Lower lobe of right lung (tissue), 2 donors: ENCODE measurements at regions not wholly inside any gene's neighbourhood (a gene's known extent, or its start where the extent isn't known, plus 50 kb on each side); places are given as distances from the start of the nearest gene placed in this dataset.
A peak's percentile ranks its signal among the peaks of the same experiment; 100 is the strongest.

Experiments used
- ATAC-seq, 2 donors: fragments of 200-7000 bp; cut with Tn5 transposase; one replicate each; pipeline ENCODE4 v1.9.1; 2020 to 2022; ENCODE audit warnings: mild to moderate bottlenecking in 2 of 2, moderate library complexity in 2 of 2
- DNase-seq: peaks from one replicate; pipeline ENCODE4 v3.0.0-alpha.2; 2020
- H3K27ac ChIP-seq: fragments of 200-600 bp; one replicate; pipeline ENCODE4 v1.8.0; 2022
- H3K27me3 ChIP-seq: fragments of 200-600 bp; one replicate; pipeline ENCODE4 v1.8.0; 2022; ENCODE audit warnings: low read depth
- H3K36me3 ChIP-seq: fragments of 200-600 bp; one replicate; pipeline ENCODE4 v1.8.0; 2022; ENCODE audit warnings: mild to moderate bottlenecking
- H3K4me1 ChIP-seq: fragments of 200-600 bp; one replicate; pipeline ENCODE4 v1.8.0; 2022
- H3K4me3 ChIP-seq: fragments of 200-600 bp; one replicate; pipeline ENCODE4 v1.8.0; 2022; ENCODE audit warnings: mild to moderate bottlenecking
- H3K9me3 ChIP-seq: fragments of 200-600 bp; one replicate; pipeline ENCODE4 v1.8.0; 2022
- intact Hi-C: fragments of 100-400 bp; cut with DNase I; formaldehyde crosslinking; loops from one replicate; pipeline ENCODE4 v1.11.0; 2022
- TF ChIP-seq, protein P1 (sequence below): fragments of 200-600 bp; IDR thresholded peaks from one replicate; pipeline ENCODE4 v1.8.0; 2022; ENCODE audit warnings: antibody characterized with exemption, mild to moderate bottlenecking
- donor health status: DM: no; HTN: yes; CAD: no; lungs with severe emphysema.

GRCh38 chr2:128379021-128380015 is 60.6 kb upstream of the HS6ST1 start:
- Histone ChIP-seq H3K36me3 (no peaks in the 10 kb centered on the region), H3K9me3 (no peaks in the 10 kb centered on the region), H3K4me3 (no peak overlapping the region), H3K4me1 (peaks cover 64% of the 10 kb centered on the region), H3K27me3 (no peaks in the 10 kb centered on the region), H3K27ac (peak overlapping the region; percentile 82)
- TF ChIP-seq, protein P1, sequence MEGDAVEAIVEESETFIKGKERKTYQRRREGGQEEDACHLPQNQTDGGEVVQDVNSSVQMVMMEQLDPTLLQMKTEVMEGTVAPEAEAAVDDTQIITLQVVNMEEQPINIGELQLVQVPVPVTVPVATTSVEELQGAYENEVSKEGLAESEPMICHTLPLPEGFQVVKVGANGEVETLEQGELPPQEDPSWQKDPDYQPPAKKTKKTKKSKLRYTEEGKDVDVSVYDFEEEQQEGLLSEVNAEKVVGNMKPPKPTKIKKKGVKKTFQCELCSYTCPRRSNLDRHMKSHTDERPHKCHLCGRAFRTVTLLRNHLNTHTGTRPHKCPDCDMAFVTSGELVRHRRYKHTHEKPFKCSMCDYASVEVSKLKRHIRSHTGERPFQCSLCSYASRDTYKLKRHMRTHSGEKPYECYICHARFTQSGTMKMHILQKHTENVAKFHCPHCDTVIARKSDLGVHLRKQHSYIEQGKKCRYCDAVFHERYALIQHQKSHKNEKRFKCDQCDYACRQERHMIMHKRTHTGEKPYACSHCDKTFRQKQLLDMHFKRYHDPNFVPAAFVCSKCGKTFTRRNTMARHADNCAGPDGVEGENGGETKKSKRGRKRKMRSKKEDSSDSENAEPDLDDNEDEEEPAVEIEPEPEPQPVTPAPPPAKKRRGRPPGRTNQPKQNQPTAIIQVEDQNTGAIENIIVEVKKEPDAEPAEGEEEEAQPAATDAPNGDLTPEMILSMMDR: no peak
- ATAC-seq: peak; percentile 63 to 78
- intact Hi-C loops: no loop called here
- peak; percentile 67 for DNase-seq

GRCh38 chr2:128380061-128380889 is 61.6 kb upstream of the HS6ST1 start:
- Histone ChIP-seq H3K27me3 (no peaks in the 10 kb centered on the region), H3K27ac (peak overlapping the region; percentile 79), H3K9me3 (no peaks in the 10 kb centered on the region), H3K4me3 (no peak overlapping the region), H3K36me3 (no peaks in the 10 kb centered on the region), H3K4me1 (peaks cover 57% of the 10 kb centered on the region)
- ATAC-seq (peak in 1 of 2 donors; percentile 23), DNase-seq (peak; percentile 49)
- TF ChIP-seq, protein P1: no peak
- intact Hi-C loops: no loop called here

DNA sequence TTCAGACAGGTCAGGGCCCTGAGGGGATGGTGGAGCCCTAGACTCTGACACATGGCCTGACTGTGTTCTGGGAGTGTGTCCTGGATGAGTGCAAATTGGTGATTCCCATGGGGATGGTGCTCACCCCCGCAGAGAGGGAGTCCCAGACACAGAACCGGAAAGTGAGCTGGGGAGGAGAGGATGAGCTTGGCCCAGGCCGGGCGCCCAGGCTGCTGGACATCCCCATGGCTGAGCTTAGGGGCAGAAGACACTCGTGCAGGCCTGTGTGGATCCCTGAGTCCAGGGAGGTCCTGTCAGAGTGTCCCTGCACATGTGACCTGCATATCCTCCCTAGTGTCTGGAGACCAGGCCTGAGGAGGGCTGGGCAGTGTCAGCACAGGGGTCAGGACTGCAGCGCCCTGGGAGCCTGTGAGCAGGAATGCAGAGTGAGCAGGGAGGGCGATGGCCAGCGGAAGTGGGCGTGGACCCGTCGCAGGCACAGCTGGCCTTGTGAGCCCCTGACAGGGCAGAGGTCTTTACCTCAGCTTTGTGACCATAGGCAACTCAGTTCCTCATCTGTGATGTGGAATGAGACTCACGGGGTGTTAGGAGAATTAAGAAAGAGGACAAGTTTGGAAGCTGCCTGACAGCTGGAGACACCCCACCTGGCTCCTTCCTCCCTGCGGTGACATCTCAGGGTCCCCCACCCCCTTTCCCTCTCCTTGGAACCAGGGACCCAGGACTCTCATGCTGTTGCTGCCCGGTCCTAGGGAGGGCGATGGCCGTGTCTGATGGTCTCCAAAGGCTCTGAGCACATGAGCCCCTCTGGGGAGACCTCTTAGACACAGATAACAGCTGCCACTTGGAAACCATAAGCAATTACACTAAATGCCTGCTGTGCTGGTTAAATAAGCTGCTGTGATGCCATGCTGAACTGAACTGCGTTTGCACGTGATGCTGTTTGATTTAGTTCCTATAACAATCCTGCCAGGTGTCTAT is 62.6 kb upstream of the HS6ST1 start:
- ATAC-seq (no peak), DNase-seq (peak; percentile 54)
- H3K4me1 ChIP-seq: peaks cover 51% of the 10 kb centered on the region
- no peaks in the 10 kb centered on the region for H3K36me3 ChIP-seq
- no peaks in the 10 kb centered on the region for H3K9me3 ChIP-seq
- TF ChIP-seq, protein P1: no peak
- H3K27me3 ChIP-seq: no peaks in the 10 kb centered on the region
- no peak overlapping the region for H3K4me3 ChIP-seq
- intact Hi-C loops: no loop called here
- H3K27ac ChIP-seq: peak overlapping the region; percentile 79

DNA sequence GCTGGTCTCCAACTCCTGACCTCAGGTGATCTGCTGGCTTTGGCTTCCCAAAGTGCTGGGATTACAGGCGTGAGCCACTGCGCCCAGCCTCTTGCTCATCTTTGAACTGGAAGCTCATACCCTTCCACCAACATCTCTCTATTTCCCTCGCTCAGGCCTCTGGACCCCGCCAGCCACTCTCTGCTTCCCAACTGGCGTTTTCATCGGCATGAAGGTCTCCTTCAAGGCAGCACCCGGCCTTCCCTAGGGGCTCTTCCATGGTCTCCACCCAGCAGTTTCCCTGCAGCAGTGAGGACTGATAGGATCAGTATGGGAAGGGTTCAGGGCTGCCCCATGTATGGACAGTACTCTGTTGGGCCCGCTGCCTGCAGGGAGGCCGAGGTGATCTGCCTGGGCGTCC is 65.8 kb upstream of the HS6ST1 start:
- Histone ChIP-seq H3K27me3 (no peaks in the 10 kb centered on the region), H3K36me3 (no peaks in the 10 kb centered on the region), H3K4me3 (no peak overlapping the region), H3K4me1 (peaks cover 27% of the 10 kb centered on the region), H3K9me3 (no peaks in the 10 kb centered on the region), H3K27ac (no peak overlapping the region)
- ATAC-seq: no peak
- TF ChIP-seq, protein P1: no peak
- DNase-seq: peak; percentile 15
- intact Hi-C loops: no loop called here
